ENCODE measurements at regions not wholly inside any gene's neighbourhood (a gene's known extent, or its start where the extent isn't known, plus 50 kb on each side); places are given as distances from the start of the nearest gene placed in this dataset.

- H3K4me1 ChIP-seq = no peaks in the 10 kb centered on the region
- H3K36me3 ChIP-seq = no peaks in the 10 kb centered on the region
- H3K27me3 ChIP-seq = no peaks in the 10 kb centered on the region
- H3K9me3 ChIP-seq = no peaks in the 10 kb centered on the region
- H3K4me3 ChIP-seq = no peak overlapping the region
- 79% methylated on average over 4 of the region's 4 CpGs for WGBS
- DNase-seq (ENCODE audit: low spot score in 2 of 2) = no peak
- TF ChIP-seq POLR2A (IDR thresholded peaks at IDR 0.05) (no peak), EP300 (IDR thresholded peaks at IDR 0.05) (no peak), CTCF (IDR thresholded peaks at IDR 0.05) (no peak), POLR2AphosphoS5 (IDR thresholded peaks at IDR 0.05) (no peak)
- H3K27ac ChIP-seq = no peak overlapping the region
These were observed 97.3 kb upstream of the GOT2 start for GRCh38 chr16:58831386-58831785.

GRCh38 chr16:58828901-58829545 lies 94.9 kb upstream of the GOT2 start:
- Histone ChIP-seq H3K27ac (no peak overlapping the region), H3K27me3 (no peaks in the 10 kb centered on the region), H3K4me3 (no peak overlapping the region)

GRCh38 chr16:58824201-58824600 lies 90.1 kb upstream of the GOT2 start:
- Histone ChIP-seq H3K9me3 (peaks cover 3% of the 10 kb centered on the region), H3K27me3 (no peaks in the 10 kb centered on the region)

More at GRCh38 chr16:58828901-58829545, 94.9 kb upstream of the GOT2 start:
- H3K9me3 ChIP-seq = no peaks in the 10 kb centered on the region
- no peaks in the 10 kb centered on the region for H3K4me1 ChIP-seq
- WGBS = 77% methylated on average over 8 of the region's 8 CpGs
- H3K36me3 ChIP-seq = no peaks in the 10 kb centered on the region
- no peak for DNase-seq (ENCODE audit: low spot score in 2 of 2)
- TF ChIP-seq POLR2A (IDR thresholded peaks at IDR 0.05) (no peak), POLR2AphosphoS5 (IDR thresholded peaks at IDR 0.05) (no peak), CTCF (IDR thresholded peaks at IDR 0.05) (no peak), EP300 (IDR thresholded peaks at IDR 0.05) (no peak)

GRCh38 chr16:58821886-58822285 lies 87.8 kb upstream of the GOT2 start:
- no peak for DNase-seq (ENCODE audit: low spot score in 2 of 2)
- no peak overlapping the region for H3K27ac ChIP-seq
- peaks cover 2% of the 10 kb centered on the region for H3K4me1 ChIP-seq
- no peak overlapping the region for H3K4me3 ChIP-seq
- H3K36me3 ChIP-seq = no peaks in the 10 kb centered on the region
- peaks cover 3% of the 10 kb centered on the region for H3K9me3 ChIP-seq
- TF ChIP-seq CTCF (IDR thresholded peaks at IDR 0.05) = no peak
- TF ChIP-seq POLR2AphosphoS5 (IDR thresholded peaks at IDR 0.05) = no peak
- no peak for TF ChIP-seq EP300 (IDR thresholded peaks at IDR 0.05)
- no peak for TF ChIP-seq POLR2A (IDR thresholded peaks at IDR 0.05)
- peaks cover 4% of the 10 kb centered on the region for H3K27me3 ChIP-seq

More at GRCh38 chr16:58824201-58824600, 90.1 kb upstream of the GOT2 start:
- Histone ChIP-seq H3K27ac (no peak overlapping the region), H3K36me3 (no peaks in the 10 kb centered on the region), H3K4me3 (no peak overlapping the region), H3K4me1 (peaks cover 2% of the 10 kb centered on the region)
- no peak for TF ChIP-seq POLR2A (IDR thresholded peaks at IDR 0.05)
- DNase-seq (ENCODE audit: low spot score in 2 of 2) = no peak

GRCh38 chr16:58820411-58820810 lies 86.3 kb upstream of the GOT2 start:
- H3K27ac ChIP-seq = no peak overlapping the region
- WGBS = 27% methylated on average over 1 of the region's 1 CpG
- H3K4me3 ChIP-seq = no peak overlapping the region
- H3K36me3 ChIP-seq = no peaks in the 10 kb centered on the region
- DNase-seq (ENCODE audit: low spot score in 2 of 2) = no peak
- H3K4me1 ChIP-seq = peaks cover 2% of the 10 kb centered on the region
- H3K9me3 ChIP-seq = peaks cover 3% of the 10 kb centered on the region
- TF ChIP-seq POLR2AphosphoS5 (IDR thresholded peaks at IDR 0.05) (no peak), CTCF (IDR thresholded peaks at IDR 0.05) (no peak), POLR2A (IDR thresholded peaks at IDR 0.05) (no peak), EP300 (IDR thresholded peaks at IDR 0.05) (no peak)
- peaks cover 4% of the 10 kb centered on the region for H3K27me3 ChIP-seq
